HG03432 (cell line): ENCODE measurements at regions not wholly inside any gene's neighbourhood (a gene's known extent, or its start where the extent isn't known, plus 50 kb on each side); places are given as distances from the start of the nearest gene placed in this dataset.
"Not testable (repeated sequence)": the region's sequence is repeated elsewhere in the genome, so short reads cannot be mapped to it uniquely, and the experiment has no call there.

Source experiments
- ATAC-seq: cut with Tn5 transposase; IDR thresholded peaks from one replicate; pipeline ENCODE4 v1.9.1; 2021; ENCODE audit warnings: mild to moderate bottlenecking, moderate library complexity; ENCODE audit not compliant: unreplicated experiment

DNA sequence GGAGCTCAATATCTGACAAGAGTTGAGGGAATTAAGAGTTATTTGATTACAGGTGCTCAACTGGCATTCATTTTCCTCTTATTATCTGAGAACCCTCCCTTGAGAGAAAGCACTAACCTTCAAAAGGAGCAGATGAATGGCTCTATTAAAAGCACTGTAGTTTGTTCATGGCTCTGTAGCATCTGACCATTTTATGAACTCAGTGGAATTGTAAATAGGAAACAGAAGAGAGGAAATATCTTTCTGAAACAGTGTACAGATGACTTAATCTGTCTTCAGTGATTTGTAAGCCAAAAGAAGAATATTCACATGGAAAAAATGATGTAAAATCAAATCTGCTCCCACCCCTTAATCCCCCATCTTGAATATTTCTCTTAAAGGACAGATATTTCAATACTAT is 810.4 kb upstream of the GRAMD2B start:
- ATAC-seq: no peak

- ATAC-seq: no peak
Measured at GRCh38 chr5:125630237-125630636, 793.0 kb upstream of the GRAMD2B start.

GRCh38 chr5:125633523-125633922 is 789.7 kb upstream of the GRAMD2B start:
- ATAC-seq: no peak

DNA sequence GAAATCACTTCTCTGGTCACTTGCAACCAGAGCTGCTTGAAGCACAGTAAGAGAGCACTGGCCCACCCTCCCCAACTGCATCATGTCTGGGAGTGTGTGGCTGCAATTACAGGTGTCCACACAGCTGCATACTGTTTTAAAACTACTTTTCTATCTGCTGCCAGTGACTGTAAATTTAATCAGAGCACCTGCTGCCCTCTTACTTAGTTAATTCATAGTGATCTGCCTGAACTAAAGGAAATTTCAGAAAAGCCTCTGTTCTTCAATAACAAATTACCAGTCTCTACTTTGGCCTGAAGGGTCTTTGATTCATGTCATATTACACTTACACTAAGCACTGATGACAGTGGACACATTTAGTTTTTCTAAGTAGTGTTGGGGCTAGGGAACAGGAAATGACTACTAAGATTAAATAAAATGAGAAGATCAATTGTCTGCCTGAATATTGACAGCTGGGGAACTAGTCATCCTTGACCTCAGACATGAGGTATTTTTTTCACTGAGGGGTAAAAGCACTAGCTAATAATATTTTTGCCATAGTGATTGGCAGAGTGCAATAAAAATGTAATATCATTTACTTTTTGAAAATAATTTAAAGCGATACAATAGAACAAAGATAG is 788.9 kb upstream of the GRAMD2B start:
- ATAC-seq: no peak

DNA sequence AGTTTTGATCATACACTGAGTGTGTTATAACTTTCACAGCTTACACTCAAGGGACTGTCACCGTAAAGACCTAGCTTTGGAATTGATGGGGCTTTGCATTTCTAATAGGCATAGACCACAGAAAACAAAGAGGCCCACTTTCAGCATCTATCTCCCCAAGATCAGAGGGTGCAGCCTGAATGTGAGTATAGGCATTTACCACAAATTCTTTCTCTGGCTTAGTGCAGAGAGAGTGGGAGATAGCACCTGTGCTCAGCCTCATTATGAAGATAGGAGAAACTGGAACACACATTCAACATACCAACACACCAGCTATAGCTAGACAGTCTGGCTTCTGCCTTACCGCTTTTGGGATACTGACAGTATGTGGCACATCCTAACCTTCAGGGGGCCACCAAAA is 783.4 kb upstream of the GRAMD2B start:
- ATAC-seq: no peak

- no peak for ATAC-seq
Measured at GRCh38 chr5:125652761-125653160, 770.4 kb upstream of the GRAMD2B start.

DNA sequence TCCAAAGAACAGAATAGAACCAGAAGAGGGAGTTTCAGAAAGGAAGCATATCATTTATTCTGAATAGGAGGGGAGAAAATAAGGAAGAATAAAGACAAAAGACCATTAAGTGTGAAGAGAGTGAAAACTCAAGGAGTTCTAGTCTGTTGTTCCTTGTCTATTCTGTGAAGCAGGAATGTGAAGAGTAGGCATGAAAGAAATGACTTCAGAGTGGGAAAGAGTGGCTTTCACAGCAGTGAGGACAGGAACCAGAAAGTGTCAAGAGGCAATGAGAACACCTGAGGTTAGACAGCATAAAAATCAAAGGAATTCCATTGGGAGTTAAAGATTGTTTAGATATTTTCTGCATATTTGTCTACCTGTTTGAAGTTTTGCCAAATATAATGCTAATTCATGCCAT is 768.8 kb upstream of the GRAMD2B start:
- no peak for ATAC-seq

DNA sequence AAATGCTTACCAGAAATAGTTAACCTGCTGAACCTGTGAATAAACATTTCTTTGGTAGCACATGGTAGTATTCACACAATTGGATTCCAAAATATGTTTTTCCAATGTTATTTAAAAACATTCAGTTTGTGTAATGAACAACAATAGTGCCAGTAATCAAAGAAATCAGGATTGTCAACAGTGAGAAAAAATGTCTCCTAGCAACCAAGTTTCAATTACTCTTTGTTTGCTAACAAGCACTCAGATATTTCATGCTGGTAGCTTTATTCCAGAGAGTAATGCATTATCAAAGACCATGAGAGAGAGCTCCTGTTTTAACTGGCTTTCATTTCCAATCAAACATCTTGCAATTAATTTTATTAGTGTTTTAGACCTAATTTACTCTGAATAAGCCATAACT is 768.1 kb upstream of the GRAMD2B start:
- no peak for ATAC-seq

DNA sequence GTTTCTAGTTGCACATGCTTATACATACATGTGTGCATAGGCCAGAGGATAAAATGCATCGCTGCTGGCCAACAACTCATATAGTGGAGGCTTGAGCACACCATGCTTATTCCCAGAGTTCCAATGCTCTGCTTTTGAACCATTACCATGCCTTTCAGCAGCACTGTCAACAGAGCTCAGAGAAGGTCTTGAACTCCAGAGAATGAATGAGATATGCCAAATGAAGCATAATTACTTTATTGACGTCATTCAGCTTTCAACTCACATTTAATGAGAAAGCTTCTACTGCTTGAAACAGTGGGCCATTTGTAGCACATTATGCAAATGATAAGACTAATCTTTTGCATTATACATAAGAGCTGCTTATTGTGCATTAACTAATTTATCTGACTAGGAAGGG is 765.3 kb upstream of the GRAMD2B start:
- no peak for ATAC-seq

- ATAC-seq: no peak
Measured at GRCh38 chr5:125659316-125660023, 763.7 kb upstream of the GRAMD2B start.

GRCh38 chr5:125660231-125660895 is 762.8 kb upstream of the GRAMD2B start:
- ATAC-seq: no peak

DNA sequence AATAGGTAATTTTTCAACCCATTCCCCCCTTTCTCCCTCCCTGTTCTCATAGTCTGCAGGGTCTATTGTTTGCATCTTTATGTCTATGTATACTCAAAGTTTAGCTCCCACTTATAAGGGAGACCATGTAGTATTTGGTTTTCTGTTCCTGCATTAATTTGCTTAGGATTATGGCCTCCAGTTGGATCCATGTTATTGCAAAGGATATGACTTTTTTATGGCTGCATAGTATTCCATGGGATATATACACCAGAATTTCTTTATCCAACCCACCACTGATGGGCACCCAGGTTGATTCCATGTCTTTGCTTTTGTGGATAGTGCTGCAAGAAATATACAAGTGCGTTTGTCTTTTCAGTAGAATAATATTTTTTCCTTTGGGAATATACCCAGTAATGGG is 761.6 kb upstream of the GRAMD2B start:
- ATAC-seq: no peak

DNA sequence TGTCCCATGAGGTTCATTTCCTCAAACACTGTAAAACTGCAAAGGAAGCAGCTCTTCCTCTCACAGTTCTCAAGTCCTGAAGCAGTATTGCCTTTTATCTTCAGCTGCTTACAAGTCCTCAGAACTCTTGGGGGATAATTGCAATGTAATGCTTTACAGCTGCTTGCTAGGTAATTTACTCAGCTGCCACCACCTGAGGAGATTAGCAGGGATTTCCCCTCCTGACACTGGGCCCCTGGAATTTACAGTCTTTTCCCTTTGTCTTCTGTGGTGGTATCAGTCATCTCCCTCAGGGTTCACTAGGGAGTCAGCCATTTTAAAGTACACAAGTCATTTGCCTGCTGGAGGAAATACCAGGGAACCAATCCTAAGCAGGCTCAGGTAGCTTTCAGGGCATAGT is 754.3 kb upstream of the GRAMD2B start:
- no peak for ATAC-seq

GRCh38 chr5:125673359-125673950 is 749.8 kb upstream of the GRAMD2B start:
- no peak for ATAC-seq

GRCh38 chr5:125679522-125679921 is 743.7 kb upstream of the GRAMD2B start:
- no peak for ATAC-seq

DNA sequence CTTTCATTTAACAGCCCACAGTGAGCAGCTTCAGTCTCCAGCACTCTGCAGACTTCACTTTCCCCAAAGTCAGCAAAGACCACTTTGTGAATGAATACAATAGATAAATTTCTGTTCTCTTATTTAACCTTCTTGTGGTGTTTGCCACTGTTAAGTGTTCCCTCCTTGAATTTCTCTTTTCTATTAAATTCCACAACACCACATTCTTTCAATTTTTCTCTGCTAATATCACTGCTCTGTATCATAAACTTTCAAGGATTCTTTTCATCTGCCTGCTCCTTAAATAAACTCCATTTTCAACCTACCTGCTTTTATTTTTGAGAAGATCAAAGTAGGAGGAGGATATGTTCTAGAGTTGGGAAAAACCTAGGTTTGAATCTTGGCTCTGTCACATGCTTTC is 739.5 kb upstream of the GRAMD2B start:
- ATAC-seq: no peak

DNA sequence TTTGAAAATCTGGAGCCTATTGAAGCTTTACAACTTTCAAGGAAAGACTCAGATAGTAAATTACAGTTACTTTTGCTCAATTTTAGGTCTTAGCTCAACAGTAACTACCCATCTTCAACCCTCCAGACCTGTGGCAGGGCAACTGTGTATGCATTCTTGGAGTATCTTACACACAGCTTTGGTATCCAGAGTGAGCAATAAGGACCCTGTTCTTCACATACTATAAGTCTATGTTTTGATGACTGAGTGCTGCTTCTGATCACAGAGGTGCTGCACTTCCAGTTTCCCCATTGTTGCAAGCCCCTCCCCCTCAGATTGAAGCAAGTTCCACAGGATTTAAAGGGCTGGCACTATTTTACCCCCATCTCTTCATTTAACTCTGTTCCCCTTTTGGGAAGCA is 737.4 kb upstream of the GRAMD2B start:
- ATAC-seq: no peak

DNA sequence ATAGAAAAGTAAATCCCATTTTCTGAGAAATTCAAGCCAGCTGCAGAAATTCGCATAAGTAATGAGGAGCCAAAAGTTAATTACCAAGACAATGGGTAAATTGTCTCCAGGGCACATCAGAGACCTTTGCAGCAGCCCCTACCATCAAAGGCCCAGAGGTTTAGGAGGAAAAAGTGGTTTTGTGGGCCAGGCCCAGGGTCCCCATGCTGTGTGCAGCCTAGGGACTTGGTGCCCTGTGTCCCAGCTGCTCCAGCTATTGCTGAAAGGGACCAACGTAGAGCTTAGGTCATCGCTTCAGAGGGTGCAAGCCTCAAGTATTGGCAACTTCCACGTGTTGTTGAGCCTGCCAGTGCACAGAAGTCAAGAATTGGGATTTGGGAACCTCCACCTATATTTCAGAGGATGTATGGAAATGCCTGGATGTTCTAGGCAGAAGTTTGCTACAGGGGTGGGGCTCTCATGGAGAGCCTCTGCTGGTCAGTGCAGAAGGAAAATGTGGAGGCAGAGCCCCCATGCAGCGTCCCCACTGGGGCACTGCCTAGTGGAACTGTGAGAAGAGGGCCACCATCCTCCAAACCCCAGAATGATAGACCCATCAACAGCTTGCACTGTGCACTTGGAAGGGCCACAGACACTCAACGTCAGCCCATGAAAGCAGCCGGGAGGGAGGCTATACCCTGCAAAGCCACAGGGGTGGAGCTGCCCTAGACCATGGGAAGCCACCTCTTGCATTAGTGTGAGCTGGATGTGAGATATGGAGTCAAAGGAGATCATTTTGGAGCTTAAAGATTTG is 731.3 kb upstream of the GRAMD2B start:
- not testable (repeated sequence) for ATAC-seq

DNA sequence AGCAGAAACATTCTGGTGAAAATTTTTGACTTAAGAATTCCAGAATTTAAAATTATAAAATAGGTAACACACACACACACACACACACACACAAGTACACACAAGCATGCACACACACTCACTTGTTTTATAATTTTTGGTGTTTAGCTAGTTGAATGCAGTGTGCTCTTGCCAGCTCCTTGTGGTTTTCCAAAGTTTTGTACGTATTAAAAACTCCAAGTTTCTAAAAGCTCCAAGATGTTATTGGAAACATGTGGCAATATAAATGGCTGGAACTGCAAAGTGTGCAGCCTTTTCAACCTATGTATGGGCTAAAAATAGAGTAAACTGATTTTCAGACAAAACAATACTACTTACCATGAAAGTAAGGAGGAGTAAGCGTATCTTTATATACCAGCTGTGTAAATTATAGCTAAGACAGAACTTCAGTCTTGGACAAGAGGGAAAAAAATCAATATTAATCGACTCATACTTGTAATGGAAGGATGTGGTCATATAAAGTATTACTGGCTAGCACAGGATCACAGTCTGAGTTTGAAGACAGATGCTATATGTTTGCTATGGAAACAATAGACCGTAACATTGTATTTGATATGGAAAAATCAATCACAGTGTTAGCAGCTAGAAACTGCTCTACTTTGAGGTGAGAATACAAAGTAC is 727.1 kb upstream of the GRAMD2B start:
- ATAC-seq: no peak

DNA sequence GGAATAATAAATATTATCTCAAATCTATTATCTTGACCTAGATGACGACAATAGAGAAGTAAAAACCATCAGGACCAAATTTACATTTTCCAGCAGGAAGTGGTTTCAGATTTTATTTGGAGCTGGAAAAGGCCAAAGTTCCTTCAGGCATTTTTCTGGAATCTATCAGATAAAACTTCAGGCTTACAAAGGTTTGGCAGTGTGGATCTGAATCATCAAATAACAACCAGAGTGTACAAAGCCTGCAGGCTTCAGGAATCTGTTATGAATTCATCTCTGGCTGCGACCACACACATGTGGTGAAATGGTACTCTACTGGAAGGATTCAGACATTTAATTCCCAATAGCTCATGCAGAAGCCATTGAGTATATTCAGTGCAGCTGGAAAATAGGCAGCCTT is 726.4 kb upstream of the GRAMD2B start:
- no peak for ATAC-seq

DNA sequence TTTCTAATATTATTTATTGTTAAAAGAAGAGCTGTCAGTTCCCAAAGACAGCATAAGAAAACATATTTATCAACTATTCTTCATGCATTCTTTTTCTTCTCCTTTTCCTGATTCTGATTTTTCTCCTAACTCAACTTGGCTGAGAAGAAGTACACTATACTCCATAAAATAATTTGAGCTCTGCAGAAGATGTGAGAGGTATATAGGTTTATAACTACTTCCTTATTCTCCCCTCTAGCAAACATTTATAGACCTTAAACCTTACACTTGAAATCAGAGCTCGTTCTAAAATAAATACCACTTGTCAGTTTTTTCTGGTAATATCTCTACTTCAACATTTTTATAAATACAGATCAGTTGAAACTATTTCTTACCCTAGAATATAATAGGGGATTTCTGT is 724.8 kb upstream of the GRAMD2B start:
- no peak for ATAC-seq
